ENCODE measurements at regions not wholly inside any gene's neighbourhood (a gene's known extent, or its start where the extent isn't known, plus 50 kb on each side); places are given as distances from the start of the nearest gene placed in this dataset.

- no peak for TF ChIP-seq POLR2A (IDR thresholded peaks at IDR 0.05)
- TF ChIP-seq, protein P1, sequence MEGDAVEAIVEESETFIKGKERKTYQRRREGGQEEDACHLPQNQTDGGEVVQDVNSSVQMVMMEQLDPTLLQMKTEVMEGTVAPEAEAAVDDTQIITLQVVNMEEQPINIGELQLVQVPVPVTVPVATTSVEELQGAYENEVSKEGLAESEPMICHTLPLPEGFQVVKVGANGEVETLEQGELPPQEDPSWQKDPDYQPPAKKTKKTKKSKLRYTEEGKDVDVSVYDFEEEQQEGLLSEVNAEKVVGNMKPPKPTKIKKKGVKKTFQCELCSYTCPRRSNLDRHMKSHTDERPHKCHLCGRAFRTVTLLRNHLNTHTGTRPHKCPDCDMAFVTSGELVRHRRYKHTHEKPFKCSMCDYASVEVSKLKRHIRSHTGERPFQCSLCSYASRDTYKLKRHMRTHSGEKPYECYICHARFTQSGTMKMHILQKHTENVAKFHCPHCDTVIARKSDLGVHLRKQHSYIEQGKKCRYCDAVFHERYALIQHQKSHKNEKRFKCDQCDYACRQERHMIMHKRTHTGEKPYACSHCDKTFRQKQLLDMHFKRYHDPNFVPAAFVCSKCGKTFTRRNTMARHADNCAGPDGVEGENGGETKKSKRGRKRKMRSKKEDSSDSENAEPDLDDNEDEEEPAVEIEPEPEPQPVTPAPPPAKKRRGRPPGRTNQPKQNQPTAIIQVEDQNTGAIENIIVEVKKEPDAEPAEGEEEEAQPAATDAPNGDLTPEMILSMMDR (IDR thresholded peaks at IDR 0.05) = no peak
Observed at GRCh38 chr9:99322299-99322698, 100.2 kb downstream of the SEC61B start.
